ENCODE measurements at regions not wholly inside any gene's neighbourhood (a gene's known extent, or its start where the extent isn't known, plus 50 kb on each side); places are given as distances from the start of the nearest gene placed in this dataset.

- TF ChIP-seq YY1 (IDR thresholded peaks at IDR 0.05; ENCODE audit: low read depth) (no peak), FOXM1 (IDR thresholded peaks at IDR 0.05; ENCODE audit: borderline replicate concordance, low read depth) (no peak), TEAD4 (IDR thresholded peaks at IDR 0.05) (no peak), MAX (IDR thresholded peaks at IDR 0.05) (no peak), CEBPB (IDR thresholded peaks at IDR 0.05) (no peak), EP300 (IDR thresholded peaks at IDR 0.05; ENCODE audit: borderline replicate concordance) (no peak), NFIC (IDR thresholded peaks at IDR 0.05) (no peak), ZBTB7A (IDR thresholded peaks at IDR 0.05; ENCODE audit: low read depth) (no peak), CREB1 (IDR thresholded peaks at IDR 0.05; ENCODE audit: low read depth) (no peak), REST (IDR thresholded peaks at IDR 0.05; ENCODE audit: low read depth) (no peak), EGR1 (IDR thresholded peaks at IDR 0.05) (no peak)
Observed at GRCh38 chr13:61738236-61738750, 322.6 kb upstream of the PCDH20 start.
